Adipose tissue (tissue), 3 donors: ENCODE measurements at regions not wholly inside any gene's neighbourhood (a gene's known extent, or its start where the extent isn't known, plus 50 kb on each side); places are given as distances from the start of the nearest gene placed in this dataset.

Source experiments
- H3K27ac ChIP-seq: one replicate; pipeline ENCODE4 v1.5.1; 2013; ENCODE audit warnings: low read depth, low read length
- WGBS, 3 donors: extraction: QIAGEN DNeasy Blood & Tissue Kit; methylation state at CpG; one replicate each; pipeline ENCODE4 v1.1.7; 2013; 5-methylcytosine and 5-hydroxymethylcytosine counted together
- donor health status: healthy with polysubstance abuse.
- donor health status: Bipolar disorder and iron deficiency.
- donor health status: healthy.

DNA sequence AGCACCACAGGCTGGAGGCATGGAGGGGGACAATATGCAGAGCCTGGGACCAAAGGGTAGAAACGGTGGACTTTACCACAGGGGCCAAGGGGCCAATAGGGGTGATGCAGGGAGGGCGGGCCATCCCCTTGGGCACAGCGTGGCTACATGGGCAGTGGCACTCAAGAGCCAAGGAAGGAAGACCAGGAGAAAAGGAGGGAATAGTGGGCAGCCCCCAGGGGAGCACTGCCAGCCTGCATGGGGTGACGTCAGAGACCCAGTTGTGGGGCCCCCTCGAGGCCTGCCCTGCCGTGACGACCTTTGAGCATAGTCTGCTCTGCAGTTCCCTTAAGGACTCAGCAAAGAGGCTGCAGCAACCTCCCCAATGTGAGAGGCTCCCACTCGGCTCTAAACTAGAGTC is 95.5 kb upstream of the TMPRSS2 start:
- H3K27ac ChIP-seq: no peak overlapping the region
- WGBS, 3 donors: 63 to 96% (median 83%) methylated on average over 8 of the region's 8 CpGs

DNA sequence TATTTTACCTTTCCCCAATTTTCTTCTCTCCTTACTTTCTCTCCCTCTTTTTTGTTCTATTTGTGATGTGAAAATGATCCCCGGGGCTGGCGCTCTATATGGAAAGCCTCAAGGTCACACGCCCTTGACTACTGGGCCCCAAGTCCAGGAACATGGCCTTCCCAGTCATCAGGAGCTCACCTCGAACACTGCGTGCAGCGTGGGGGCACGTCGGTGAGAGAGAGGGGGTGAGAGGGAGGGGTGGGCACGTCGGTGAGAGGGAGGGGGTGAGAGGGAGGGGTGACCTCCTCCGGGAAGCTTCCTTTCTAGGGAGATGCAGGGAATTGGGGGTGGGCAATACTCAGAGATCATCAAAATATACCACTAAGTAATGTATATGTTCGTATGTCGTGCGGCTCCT is 94.6 kb upstream of the TMPRSS2 start:
- no peak overlapping the region for H3K27ac ChIP-seq
- 51 to 74% (median 69%) methylated on average over 14 of the region's 14 CpGs for WGBS, 3 donors

DNA sequence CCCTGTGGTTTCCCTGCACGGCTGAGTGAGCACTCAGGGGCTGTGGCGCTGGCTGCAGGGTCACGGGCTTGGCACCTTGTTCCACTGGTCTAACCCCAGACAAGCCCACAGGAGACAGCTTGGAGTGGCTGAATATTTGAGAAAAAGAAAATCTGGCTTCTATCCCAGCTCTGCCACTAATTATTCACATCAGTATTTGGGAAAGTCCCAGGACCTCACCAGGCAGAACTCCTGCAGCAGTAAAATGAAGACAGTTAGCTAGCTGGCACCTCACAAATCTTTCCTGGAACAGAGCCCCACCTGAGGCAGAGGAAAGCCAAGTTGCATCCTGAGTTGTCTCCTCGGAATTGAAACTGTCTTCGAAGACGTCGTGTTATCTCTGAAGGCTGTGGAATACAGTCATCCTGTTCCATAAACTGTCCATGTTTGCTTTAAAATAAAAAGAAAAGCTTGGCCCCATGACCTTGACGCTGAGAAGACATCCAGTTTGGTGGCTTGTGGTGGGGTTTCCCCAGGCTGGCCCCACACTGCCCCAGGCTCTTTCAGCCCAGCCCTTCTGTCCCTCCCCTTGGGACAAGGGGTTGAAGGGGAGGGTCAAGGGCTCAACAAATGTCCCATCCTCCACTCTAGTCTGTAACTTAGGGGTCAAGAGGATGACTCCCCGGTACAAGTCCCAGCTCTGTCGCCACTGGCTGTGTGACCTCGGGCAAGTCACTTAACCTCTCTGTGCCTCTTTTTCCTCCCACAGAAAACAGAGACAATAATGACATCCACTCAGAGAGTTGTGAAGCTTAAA is 93.8 kb upstream of the TMPRSS2 start:
- no peak overlapping the region for H3K27ac ChIP-seq
- 36 to 45% (median 40%) methylated on average over 11 of the region's 11 CpGs for WGBS, 3 donors

DNA sequence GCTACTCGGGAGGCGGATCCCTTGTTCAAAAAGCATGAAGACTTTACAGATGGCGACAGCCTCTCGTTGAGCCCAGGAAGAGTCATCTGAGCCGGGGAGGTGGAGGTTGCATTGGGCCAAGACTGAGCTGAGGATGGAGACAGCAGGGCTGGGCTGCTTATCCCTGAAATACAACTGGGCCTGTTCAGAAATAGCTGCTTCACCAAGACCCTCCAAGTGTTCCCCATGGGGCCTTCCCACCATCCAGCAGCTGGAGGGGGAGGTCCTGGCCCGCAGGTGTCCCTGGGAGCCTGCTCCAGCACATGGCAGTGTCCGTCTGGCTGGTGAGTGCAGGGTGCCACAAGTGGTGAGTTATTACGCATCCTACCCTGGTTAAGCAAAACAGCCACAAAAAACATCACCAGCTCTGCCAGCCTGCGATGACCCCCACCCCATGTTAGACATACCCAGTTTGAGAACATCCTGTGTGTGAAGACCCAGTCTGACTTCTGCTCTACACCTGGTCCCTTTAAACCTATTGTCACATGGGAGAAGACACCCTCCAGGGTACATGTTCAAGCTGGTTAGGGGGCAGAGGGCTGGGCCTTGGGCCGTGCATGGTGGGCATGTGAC is 93.1 kb upstream of the TMPRSS2 start:
- WGBS, 3 donors: 88% methylated on average over 10 of the region's 10 CpGs
- no peak overlapping the region for H3K27ac ChIP-seq

DNA sequence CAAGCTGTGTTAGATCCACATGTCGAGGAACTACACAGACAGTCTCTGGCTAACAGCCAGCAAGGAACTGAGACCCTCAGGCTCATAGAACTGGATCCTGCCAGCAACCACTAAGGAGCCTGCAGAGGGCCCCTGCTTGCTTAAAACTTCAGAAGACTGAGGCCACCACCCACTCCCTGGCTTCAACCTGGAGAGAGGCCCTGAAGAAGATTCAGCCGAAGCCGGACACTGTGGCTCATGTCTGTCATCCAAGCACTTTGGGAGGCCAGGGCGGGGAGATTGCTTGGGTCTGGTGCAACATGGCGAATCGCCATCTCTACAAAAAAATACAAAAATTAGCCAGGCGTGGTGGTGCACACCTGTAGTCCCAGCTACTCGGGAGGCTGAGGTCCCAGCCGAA is 92.6 kb upstream of the TMPRSS2 start:
- H3K27ac ChIP-seq: no peak overlapping the region

DNA sequence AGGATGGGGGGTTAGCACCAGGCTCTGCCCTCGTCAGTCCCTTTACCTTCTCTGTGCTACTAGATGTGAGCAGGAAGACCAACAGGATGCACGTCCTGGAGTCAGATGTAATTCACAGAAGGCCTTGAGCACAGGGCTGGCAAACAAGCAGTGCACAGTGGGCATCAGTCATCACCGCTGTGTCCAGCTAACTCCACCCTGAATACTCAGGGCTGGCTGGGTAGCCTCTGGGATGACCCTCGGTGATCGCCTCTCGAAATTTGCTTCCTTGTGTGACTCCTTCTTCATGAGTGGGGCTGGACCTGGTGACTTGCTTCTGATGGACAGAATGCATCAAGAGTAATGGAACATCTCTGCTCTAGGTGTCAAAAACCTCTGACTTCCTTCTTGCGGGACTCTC is 92.2 kb upstream of the TMPRSS2 start:
- H3K27ac ChIP-seq: no peak overlapping the region
- 85 to 94% (median 86%) methylated on average over 7 of the region's 7 CpGs for WGBS, 3 donors

More for the DNA sequence above, 92.6 kb upstream of the TMPRSS2 start:
- WGBS, 3 donors: 89 to 90% (median 90%) methylated on average over 9 of the region's 9 CpGs

DNA sequence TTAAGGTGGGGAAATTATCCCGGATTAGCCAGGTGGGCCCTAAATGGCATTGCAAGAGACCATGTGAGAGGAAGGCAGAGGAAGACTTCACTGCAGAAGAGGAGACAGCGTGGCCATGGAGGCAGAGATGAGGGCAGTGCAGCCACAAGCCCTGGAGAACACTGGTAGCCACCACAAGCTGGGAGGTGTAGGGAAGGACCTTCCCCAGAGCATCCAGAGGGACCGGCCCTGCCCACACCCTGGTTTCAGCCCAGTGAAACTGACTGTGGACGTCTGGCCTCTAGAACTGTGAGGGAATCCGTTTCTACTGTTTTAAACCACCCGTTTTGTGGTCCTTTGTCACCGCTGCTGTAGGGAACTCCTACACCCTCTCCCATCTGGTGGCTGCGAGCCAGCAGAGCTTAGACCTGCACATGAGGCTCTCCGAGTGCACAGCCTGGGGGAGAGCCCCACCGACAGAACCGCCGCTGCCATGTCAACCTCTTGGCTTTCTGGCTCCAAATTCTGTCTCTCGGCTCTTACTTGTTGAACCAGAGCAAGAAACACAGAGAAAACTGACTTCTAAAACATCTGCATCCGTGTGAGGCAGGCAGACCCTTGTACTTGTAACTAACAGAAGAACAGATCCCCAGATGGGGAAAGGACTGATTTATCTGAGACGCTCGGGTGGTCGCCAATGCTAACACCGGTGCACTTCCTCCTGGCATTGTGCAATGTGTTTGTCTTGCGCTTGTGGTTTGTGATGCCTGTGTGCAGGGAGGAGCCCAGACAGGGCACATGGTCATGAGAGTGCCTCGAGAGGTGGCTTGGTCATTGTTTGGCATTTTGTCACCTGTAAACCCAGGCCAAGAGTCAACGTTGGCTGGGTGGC is 90.8 kb upstream of the TMPRSS2 start:
- WGBS, 3 donors: 51 to 73% (median 58%) methylated on average over 21 of the region's 21 CpGs
- no peak overlapping the region for H3K27ac ChIP-seq

DNA sequence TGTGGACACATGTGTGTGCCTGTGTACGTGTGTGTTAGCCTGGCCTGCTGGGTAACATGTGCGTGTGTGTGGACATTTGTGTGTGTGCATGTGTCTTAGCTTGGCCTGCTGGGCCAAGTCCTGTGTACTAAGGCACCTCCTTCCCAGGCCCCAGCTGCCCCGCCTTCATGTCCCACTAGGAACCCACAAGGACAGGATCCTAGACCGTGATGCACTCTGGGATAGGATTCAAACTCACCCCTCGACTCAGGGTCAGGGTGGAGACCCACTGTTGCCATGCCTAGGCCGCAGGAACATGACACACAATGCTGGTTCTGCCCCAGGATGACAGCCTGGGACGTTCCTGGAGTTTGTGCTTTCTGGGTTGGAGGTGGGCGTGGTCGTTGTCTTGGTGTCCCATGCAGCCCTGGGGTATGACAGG is 89.9 kb upstream of the TMPRSS2 start:
- no peak overlapping the region for H3K27ac ChIP-seq
- WGBS, 3 donors: 89 to 92% (median 91%) methylated on average over 9 of the region's 9 CpGs

DNA sequence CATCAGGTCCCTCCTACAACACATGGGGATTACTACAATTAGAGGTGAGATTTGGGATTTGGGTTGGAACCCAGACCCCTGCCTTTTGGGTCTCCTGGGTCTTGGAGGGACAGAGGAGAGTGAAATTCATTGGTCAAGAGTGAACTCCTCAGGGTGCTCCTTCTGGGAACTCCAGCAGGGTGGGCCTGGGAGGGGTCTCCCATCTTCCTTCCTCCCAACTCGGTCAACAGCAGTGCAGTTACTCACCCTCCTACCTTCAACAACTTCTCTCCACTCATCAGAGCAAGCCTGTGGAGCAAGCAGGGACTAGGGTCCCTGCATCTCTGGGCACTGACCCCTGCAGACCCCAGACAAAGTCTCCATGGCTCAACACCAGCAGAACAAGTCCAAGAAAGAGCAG is 89.3 kb upstream of the TMPRSS2 start:
- 84 to 90% (median 85%) methylated on average over 1 of the region's 1 CpG for WGBS, 3 donors
- H3K27ac ChIP-seq: no peak overlapping the region

DNA sequence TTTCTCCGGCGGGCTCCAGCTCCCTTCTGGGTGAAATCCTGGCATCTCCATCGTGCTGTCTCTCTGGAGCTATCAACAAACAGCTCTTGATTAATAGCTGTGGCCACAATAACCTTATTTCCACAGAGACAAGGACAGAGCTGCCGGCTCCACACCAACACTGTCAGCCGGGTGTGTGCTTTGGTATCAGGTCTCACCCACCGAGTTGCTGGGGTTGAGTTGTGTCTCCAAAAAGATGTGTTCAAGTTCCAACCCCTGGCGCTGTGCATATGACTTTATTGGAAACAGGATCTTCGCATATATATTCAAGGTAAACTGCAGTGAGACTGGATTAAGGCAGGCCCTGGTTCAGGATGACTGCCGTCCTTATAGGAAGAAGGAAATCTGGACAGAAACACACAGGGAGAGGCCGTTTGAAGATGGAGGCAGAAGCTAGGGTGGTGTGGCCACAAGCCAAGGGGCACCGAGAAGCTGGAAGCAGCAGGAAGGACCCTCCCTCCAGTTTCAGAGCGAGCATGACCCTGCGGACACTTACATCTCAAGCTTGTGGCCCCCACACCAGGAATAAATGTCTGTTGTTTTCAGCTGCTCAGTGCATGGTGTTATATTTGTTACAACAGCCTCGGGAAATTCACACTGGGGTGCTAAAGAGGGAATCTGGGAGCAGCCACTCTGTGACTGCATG is 88.4 kb upstream of the TMPRSS2 start:
- H3K27ac ChIP-seq: no peak overlapping the region
- WGBS, 3 donors: 85 to 89% (median 87%) methylated on average over 14 of the region's 14 CpGs

DNA sequence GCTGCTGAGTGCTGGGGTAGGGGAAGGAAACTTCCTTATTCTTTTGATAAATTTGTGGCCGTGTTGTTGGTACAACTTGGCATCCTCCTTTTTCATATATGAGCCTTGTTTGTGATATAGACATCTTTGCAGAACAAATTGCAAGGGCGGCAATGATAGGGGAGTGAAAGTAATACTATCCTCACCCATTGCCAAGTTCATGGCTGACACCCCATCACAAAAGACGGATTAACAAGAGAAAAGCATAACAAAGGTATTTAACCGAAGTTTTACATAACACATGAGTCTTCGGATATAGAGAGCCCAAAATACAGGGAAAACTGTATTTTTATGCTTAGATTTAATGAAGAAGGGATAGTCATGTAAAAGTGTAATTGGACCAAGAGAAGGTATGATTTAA is 86.3 kb upstream of the TMPRSS2 start:
- 50 to 57% (median 56%) methylated on average over 5 of the region's 5 CpGs for WGBS, 3 donors
- H3K27ac ChIP-seq: no peak overlapping the region

DNA sequence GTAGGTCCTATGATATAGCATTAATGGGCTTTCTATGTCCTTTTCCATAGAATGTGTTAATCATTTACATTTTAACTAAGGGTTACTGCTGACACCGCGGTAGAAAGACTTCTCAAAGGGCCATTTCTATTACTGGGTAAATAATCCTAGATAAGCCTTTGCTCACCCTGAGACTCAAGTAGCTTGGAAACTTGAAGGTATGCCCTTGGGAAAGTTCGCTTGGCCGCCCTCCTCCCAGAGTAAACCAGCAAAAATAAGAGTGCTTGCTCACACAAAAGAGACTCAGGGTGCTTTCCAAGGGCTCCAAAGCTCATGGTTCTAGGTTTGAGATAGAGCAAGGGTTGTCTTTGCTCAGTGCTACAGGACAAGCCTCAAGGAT is 85.8 kb upstream of the TMPRSS2 start:
- no peak overlapping the region for H3K27ac ChIP-seq
- 34 to 74% (median 74%) methylated on average over 4 of the region's 4 CpGs for whole genome bisulfite sequencing, 3 donors

DNA sequence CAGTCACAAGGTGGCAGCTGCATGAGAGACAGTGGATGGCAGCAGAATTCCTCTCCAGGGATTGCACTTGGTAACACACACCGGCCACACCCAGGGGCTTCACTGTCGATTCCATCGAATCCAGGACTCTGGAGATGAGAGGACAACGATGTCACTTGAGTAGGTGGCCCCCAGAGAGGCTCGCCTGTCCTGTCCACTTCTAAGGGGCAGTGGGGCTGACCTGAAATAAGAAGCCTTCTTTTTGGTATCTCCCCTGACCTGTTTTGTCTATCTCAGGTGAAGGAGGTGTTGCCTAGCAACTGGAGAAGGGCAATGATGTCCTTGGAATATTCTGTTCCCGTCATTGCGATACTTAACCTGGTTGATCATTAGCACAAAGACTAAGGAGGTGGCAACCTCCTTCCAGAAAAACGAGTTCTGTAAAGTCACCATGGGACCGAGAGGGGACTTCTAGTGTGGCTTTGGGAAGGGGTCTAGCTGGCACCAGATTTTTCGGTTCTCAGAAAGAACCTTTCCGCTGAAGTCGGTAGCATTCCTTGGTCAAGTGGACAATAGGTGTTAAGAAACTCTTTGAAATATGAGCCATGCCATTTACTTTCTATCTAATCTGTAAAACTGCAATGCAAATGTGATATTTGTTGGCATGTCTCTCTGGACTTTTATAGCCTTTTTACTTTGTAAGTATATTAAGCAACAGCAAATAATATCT is 85.2 kb upstream of the TMPRSS2 start:
- H3K27ac ChIP-seq: no peak overlapping the region
- WGBS, 3 donors: 41 to 87% (median 72%) methylated on average over 12 of the region's 12 CpGs

DNA sequence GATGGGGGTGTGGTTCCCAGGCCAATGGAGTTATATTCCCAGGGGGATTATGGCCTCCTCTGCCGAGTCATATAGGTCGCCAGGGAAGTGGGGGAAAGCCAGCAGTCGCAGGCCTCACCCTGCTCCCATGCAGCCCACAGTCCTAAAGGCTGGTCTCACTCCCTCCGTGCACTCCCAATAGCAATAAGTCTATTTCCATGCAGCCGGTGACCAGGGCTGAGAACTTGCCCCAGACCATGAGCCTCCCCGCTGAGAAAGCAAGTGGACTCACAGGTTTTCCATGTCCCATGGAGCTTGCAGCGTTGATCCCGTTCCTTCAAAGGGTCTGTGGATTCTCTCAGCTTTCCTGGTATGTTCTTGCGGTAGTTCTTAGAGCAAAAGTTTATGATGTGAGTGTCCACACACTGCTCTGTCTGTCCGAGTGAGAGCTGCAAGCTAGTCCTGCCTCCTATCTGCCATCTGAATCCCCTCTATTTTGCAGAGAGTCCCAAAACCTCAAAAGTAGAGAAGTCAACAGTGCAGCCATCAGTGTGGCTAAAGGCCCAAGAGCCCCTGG is 81.7 kb upstream of the TMPRSS2 start:
- 90 to 96% (median 91%) methylated on average over 10 of the region's 10 CpGs for WGBS, 3 donors
- H3K27ac ChIP-seq: no peak overlapping the region

DNA sequence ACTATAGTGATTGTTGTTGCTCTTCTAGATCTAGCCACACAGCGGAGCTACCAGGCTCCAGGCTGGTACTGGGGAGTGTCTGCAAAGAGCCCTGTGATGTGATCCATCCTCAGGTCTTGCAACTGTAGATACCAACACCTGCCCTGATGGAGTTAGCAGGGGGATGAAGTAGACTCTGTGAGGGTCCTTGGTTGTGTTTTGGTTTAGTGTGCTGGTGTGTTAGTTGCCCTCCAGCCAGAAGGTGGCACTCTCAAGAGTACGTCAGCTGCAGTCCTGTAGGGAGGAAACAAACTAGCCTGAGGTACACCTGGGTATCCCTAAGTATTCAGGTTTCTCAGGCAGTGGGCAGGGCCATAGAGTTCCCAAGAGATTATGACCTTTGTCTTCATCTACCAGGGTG is 81.2 kb upstream of the TMPRSS2 start:
- H3K27ac ChIP-seq: no peak overlapping the region
- WGBS, 3 donors: 87 to 100% (median 92%) methylated on average over 2 of the region's 2 CpGs

DNA sequence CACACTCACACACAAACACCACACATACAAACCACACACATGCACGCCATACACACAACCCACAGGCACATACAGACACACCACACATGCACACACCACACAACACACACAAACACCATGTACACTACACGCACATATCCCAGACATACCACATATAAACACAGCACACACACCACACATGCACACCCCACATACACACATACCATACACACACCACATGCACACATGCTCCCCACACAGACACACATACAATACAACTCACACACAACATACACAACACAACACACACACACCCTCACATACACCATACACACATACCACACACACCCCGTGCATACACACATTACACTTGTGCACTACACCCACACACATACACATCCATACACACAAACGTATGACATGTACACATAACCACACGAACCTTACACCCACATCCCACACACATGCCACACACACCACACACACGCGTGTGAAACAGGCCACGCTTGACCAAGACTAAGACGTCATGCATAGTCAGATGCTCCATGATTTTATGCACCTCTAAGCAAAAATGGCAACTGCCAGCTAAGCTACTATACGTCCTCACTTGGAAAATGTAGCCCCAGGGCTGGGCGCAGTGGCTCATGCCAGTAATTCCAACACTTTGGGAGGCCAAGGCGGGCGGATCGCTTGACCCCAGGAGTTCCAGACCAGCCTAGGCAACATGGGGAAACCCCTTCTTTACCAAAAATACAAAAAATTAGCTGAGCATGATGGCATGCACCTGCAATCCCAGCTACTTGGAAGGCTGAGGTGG is 77.4 kb upstream of the TMPRSS2 start:
- H3K27ac ChIP-seq: no peak overlapping the region
- WGBS, 3 donors: 88 to 90% (median 89%) methylated on average over 14 of the region's 14 CpGs

DNA sequence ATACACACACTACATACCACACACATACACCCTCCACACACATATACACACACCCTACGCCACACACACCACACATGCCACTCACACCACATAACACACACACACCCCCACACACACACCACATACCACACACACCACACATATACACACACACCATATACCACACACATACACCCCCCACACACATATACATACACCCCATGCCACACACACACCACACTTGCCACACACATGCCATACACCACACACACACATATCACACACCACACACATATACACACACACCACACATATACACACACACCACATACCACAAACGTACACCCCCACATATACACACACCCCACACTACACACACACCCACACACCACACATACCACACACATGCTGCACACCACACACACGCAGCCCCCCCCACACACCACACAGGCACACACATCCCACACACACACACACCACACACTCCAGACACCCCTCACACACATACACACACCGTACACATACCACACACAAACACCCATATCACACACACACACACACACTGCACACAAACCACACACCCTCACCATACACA is 76.7 kb upstream of the TMPRSS2 start:
- WGBS, 3 donors: 88 to 93% (median 91%) methylated on average over 4 of the region's 4 CpGs
- no peak overlapping the region for H3K27ac ChIP-seq
